Adrenal gland (tissue), 9 donors: ENCODE measurements at regions not wholly inside any gene's neighbourhood (a gene's known extent, or its start where the extent isn't known, plus 50 kb on each side); places are given as distances from the start of the nearest gene placed in this dataset.
"Not testable (repeated sequence)": the region's sequence is repeated elsewhere in the genome, so short reads cannot be mapped to it uniquely, and the experiment has no call there.

Experiments used
- DNase-seq, 7 donors: peaks; one replicate each; pipeline ENCODE4 v3.0.0-alpha.2; 2019 to 2020
- H3K27ac ChIP-seq, 5 donors: fragments of 200-600 bp; sonication (generic) in 4 of 5; 1 replicate in 3 of 5; 2 replicates in 2 of 5; pipeline versions ENCODE4 v1.5.1 to v1.8.0; 2016 to 2020; ENCODE audit warnings: mild to moderate bottlenecking in 1 of 5
- H3K27me3 ChIP-seq: fragments of 200-600 bp; 2 replicates; pipeline ENCODE4 v1.8.0; 2021
- H3K36me3 ChIP-seq, 2 donors: fragments of 200-600 bp; replicated peaks in 1 of 2; 1 replicate in 1 of 2; 2 replicates in 1 of 2; pipeline versions ENCODE4 v1.5.1 to v1.8.0; 2018 to 2022
- H3K4me1 ChIP-seq, 2 donors: fragments of 200-600 bp; replicated peaks in 1 of 2; 1 replicate in 1 of 2; 2 replicates in 1 of 2; pipeline versions ENCODE4 v1.5.1 to v1.8.0; 2018 to 2021
- H3K4me3 ChIP-seq, 4 donors: fragments of 200-600 bp; sonication (generic) in 3 of 4; one replicate each; pipeline ENCODE4 v1.5.1; 2016 to 2018
- H3K9me3 ChIP-seq, 3 donors: fragments of 200-600 bp; sonication (generic) in 1 of 3; replicated peaks in 1 of 3; 1 replicate in 2 of 3; 2 replicates in 1 of 3; pipeline versions ENCODE4 v1.5.1 to v1.8.0; 2016 to 2021
- CTCF ChIP-seq, 6 experiments: fragments of 450-650 bp in 4 of 6; fragments of 200-600 bp in 2 of 6; sonication (generic) in 1 of 6; IDR thresholded peaks; 1 replicate in 5 of 6; 2 replicates in 1 of 6; pipeline versions ENCODE4 v1.5.1 to v1.8.0; 2016 to 2021; ENCODE audit warnings: antibody characterized with exemption in 6 of 6, mild to moderate bottlenecking in 2 of 6, moderate library complexity in 1 of 6
- POLR2A ChIP-seq, 2 donors: fragments of 450-650 bp; IDR thresholded peaks; one replicate each; pipeline ENCODE4 v1.6.1; 2017; ENCODE audit warnings: antibody characterized with exemption in 2 of 2, mild to moderate bottlenecking in 2 of 2, moderate library complexity in 1 of 2
- WGBS, 4 donors: extraction: QIAGEN DNeasy Blood & Tissue Kit in 2 of 4; methylation state at CpG; one replicate each; pipeline versions ENCODE4 v1.1.5 to v1.1.7; 2013 to 2017; 5-methylcytosine and 5-hydroxymethylcytosine counted together
- intact Hi-C, 2 donors: fragments of 100-400 bp; cut with DNase I; formaldehyde crosslinking; loops; one replicate each; pipeline versions ENCODE4 v1.14.1 to v1.15.0; 2022 to 2023
- donor health status: healthy with polysubstance abuse.
- donor health status: Bipolar disorder and iron deficiency.
- donor health status: DM: yes; HTN: yes; CAD: no.
- donor health status: DM: no; HTN: no; CAD: no.
- donor health status: DM: no; HTN: no; CAD: no.

GRCh38 chr2:180876506-180876905, 103.9 kb upstream of the UBE2E3 start:
- no peak for DNase-seq
- Histone ChIP-seq H3K9me3 (no peaks in the 10 kb centered on the region), H3K4me3 (no peak overlapping the region), H3K4me1 (no peaks in the 10 kb centered on the region), H3K27me3 (peaks cover 2% of the 10 kb centered on the region), H3K27ac (no peak overlapping the region), H3K36me3 (no peaks in the 10 kb centered on the region)
- TF ChIP-seq CTCF (IDR thresholded peaks at IDR 0.05): no peak
- TF ChIP-seq POLR2A (IDR thresholded peaks at IDR 0.05): no peak
- intact Hi-C loops: no loop called here
- WGBS, 4 donors: 16 to 28% (median 19%) methylated on average over 3 of the region's 3 CpGs

GRCh38 chr2:180873219-180873618, 107.2 kb upstream of the UBE2E3 start:
- Histone ChIP-seq H3K4me3 (no peak overlapping the region), H3K4me1 (no peaks in the 10 kb centered on the region), H3K27ac (no peak overlapping the region), H3K36me3 (no peaks in the 10 kb centered on the region), H3K9me3 (no peaks in the 10 kb centered on the region), H3K27me3 (no peaks in the 10 kb centered on the region)
- intact Hi-C loops: no loop called here
- 67 to 81% (median 80%) methylated on average over 21 to 26 of the region's 30 CpGs for WGBS, 4 donors
- no peak for DNase-seq
- TF ChIP-seq POLR2A (IDR thresholded peaks at IDR 0.05) (no peak), CTCF (IDR thresholded peaks at IDR 0.05) (no peak)

- DNase-seq, H3K27ac ChIP-seq, H3K27me3 ChIP-seq, H3K4me1 ChIP-seq, H3K36me3 ChIP-seq, H3K4me3 ChIP-seq, intact Hi-C loops, H3K9me3 ChIP-seq: not testable (repeated sequence)
- WGBS, 4 donors: 86 to 91% (median 87%) methylated on average over 7 to 8 of the region's 8 CpGs
Observed at GRCh38 chr2:180872781-180873180, 107.6 kb upstream of the UBE2E3 start.

GRCh38 chr2:180872255-180872654, 108.2 kb upstream of the UBE2E3 start:
- WGBS, 4 donors: 56 to 97% (median 81%) methylated on average over 1 of the region's 1 CpG
- no peak for DNase-seq
- intact Hi-C loops: no loop called here
- TF ChIP-seq CTCF (IDR thresholded peaks at IDR 0.05): no peak
- H3K27me3 ChIP-seq: no peaks in the 10 kb centered on the region
- H3K9me3 ChIP-seq: no peaks in the 10 kb centered on the region
- H3K4me1 ChIP-seq: no peaks in the 10 kb centered on the region
- H3K36me3 ChIP-seq: no peaks in the 10 kb centered on the region
- no peak overlapping the region for H3K27ac ChIP-seq
- H3K4me3 ChIP-seq: no peak overlapping the region

- H3K27ac ChIP-seq: no peak overlapping the region
- H3K9me3 ChIP-seq: no peaks in the 10 kb centered on the region
- no peaks in the 10 kb centered on the region for H3K36me3 ChIP-seq
- TF ChIP-seq CTCF (IDR thresholded peaks at IDR 0.05) (no peak), POLR2A (IDR thresholded peaks at IDR 0.05) (no peak)
- H3K27me3 ChIP-seq: no peaks in the 10 kb centered on the region
- H3K4me3 ChIP-seq: no peak overlapping the region
- intact Hi-C loops: no loop called here
- WGBS, 4 donors: 60 to 67% (median 64%) methylated on average over 4 of the region's 4 CpGs
- DNase-seq: no peak
- H3K4me1 ChIP-seq: no peaks in the 10 kb centered on the region
Observed at GRCh38 chr2:180871649-180872048, 108.8 kb upstream of the UBE2E3 start.
